ENCODE measurements at regions not wholly inside any gene's neighbourhood (a gene's known extent, or its start where the extent isn't known, plus 50 kb on each side); places are given as distances from the start of the nearest gene placed in this dataset.

GRCh38 chr18:55778788-55779690, 191.0 kb upstream of the TCF4 start:
- DNase-seq (ENCODE audit: insufficient read length, low spot score) (no peak), FAIRE-seq (no peak)

- no peak for FAIRE-seq
Measured at GRCh38 chr18:55777666-55778304, 189.8 kb upstream of the TCF4 start.

GRCh38 chr18:55775972-55776371, 188.0 kb upstream of the TCF4 start:
- no peak for FAIRE-seq

More at GRCh38 chr18:55777666-55778304, 189.8 kb upstream of the TCF4 start:
- DNase-seq (ENCODE audit: insufficient read length, low spot score): no peak

GRCh38 chr18:55774505-55774904, 186.5 kb upstream of the TCF4 start:
- no peak for DNase-seq (ENCODE audit: insufficient read length, low spot score)
- FAIRE-seq: no peak

More at GRCh38 chr18:55775972-55776371, 188.0 kb upstream of the TCF4 start:
- DNase-seq (ENCODE audit: insufficient read length, low spot score): no peak

- no peak for DNase-seq (ENCODE audit: insufficient read length, low spot score)
- FAIRE-seq: no peak
Measured at GRCh38 chr18:55768255-55768654, 180.3 kb upstream of the TCF4 start.

- FAIRE-seq: no peak
Measured at GRCh38 chr18:55764386-55764785, 176.4 kb upstream of the TCF4 start.

GRCh38 chr18:55763805-55764204, 175.8 kb upstream of the TCF4 start:
- DNase-seq (ENCODE audit: insufficient read length, low spot score): no peak
- no peak for FAIRE-seq

More at GRCh38 chr18:55764386-55764785, 176.4 kb upstream of the TCF4 start:
- no peak for DNase-seq (ENCODE audit: insufficient read length, low spot score)

- DNase-seq (ENCODE audit: insufficient read length, low spot score) (no peak), FAIRE-seq (no peak)
Measured at GRCh38 chr18:55763298-55763697, 175.3 kb upstream of the TCF4 start.

GRCh38 chr18:55762424-55762823, 174.4 kb upstream of the TCF4 start:
- DNase-seq (ENCODE audit: insufficient read length, low spot score) (no peak), FAIRE-seq (no peak)

GRCh38 chr18:55753643-55754263, 165.8 kb upstream of the TCF4 start:
- FAIRE-seq: no peak
- peak; percentile 15 for DNase-seq (ENCODE audit: insufficient read length, low spot score)

GRCh38 chr18:55751476-55751875, 163.5 kb upstream of the TCF4 start:
- DNase-seq (ENCODE audit: insufficient read length, low spot score) (no peak), FAIRE-seq (no peak)

- DNase-seq (ENCODE audit: insufficient read length, low spot score): no peak
- no peak for FAIRE-seq
Measured at GRCh38 chr18:55748227-55748738, 160.3 kb upstream of the TCF4 start.

GRCh38 chr18:55744206-55744605, 156.2 kb upstream of the TCF4 start:
- no peak for DNase-seq (ENCODE audit: insufficient read length, low spot score)
- FAIRE-seq: no peak

- FAIRE-seq: no peak
- DNase-seq (ENCODE audit: insufficient read length, low spot score): no peak
Measured at GRCh38 chr18:55743736-55744135, 155.7 kb upstream of the TCF4 start.

GRCh38 chr18:55743133-55743532, 155.1 kb upstream of the TCF4 start:
- DNase-seq (ENCODE audit: insufficient read length, low spot score) (no peak), FAIRE-seq (no peak)

GRCh38 chr18:55739488-55739887, 151.5 kb upstream of the TCF4 start:
- FAIRE-seq (no peak), DNase-seq (ENCODE audit: insufficient read length, low spot score) (no peak)

GRCh38 chr18:55738483-55739114, 150.6 kb upstream of the TCF4 start:
- no peak for FAIRE-seq

GRCh38 chr18:55737781-55738468, 149.9 kb upstream of the TCF4 start:
- DNase-seq (ENCODE audit: insufficient read length, low spot score): no peak
- FAIRE-seq: no peak

More at GRCh38 chr18:55738483-55739114, 150.6 kb upstream of the TCF4 start:
- DNase-seq (ENCODE audit: insufficient read length, low spot score): no peak

GRCh38 chr18:55737266-55737665, 149.3 kb upstream of the TCF4 start:
- FAIRE-seq (no peak), DNase-seq (ENCODE audit: insufficient read length, low spot score) (no peak)

- FAIRE-seq: no peak
- no peak for DNase-seq (ENCODE audit: insufficient read length, low spot score)
Measured at GRCh38 chr18:55735969-55736368, 148.0 kb upstream of the TCF4 start.

Data from HTR-8/SVneo (cell line).